Suppressor macrophage treated with lipopolysaccharide for 4 hours (primary cell): ENCODE measurements at regions not wholly inside any gene's neighbourhood (a gene's known extent, or its start where the extent isn't known, plus 50 kb on each side); places are given as distances from the start of the nearest gene placed in this dataset.

Source experiments
- DNase-seq: peaks from one replicate; pipeline ENCODE4 v3.0.0-alpha.2; 2020

GRCh38 chr1:209390764-209391163 lies 192.8 kb upstream of the CAMK1G start:
- DNase-seq = no peak

DNA sequence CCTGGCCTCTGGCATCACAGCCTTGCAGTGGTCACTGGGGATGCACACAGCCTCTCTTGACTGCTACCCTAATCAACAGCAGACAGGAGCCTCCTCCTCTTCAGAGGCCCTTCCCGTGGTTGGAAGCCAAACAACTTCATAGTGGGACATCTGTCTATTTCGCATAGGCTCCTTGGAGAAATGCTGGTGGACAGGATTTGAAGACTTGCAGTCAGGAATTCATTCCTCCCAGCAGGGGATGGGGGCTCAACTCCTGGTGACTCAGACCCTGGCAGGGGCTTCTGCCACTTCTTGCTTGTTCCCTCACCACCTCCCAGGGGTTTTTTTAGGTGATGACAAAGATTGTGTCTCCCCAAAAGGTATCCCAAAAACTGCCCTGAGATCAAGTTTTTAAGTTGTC lies 191.7 kb upstream of the CAMK1G start:
- DNase-seq = no peak

DNA sequence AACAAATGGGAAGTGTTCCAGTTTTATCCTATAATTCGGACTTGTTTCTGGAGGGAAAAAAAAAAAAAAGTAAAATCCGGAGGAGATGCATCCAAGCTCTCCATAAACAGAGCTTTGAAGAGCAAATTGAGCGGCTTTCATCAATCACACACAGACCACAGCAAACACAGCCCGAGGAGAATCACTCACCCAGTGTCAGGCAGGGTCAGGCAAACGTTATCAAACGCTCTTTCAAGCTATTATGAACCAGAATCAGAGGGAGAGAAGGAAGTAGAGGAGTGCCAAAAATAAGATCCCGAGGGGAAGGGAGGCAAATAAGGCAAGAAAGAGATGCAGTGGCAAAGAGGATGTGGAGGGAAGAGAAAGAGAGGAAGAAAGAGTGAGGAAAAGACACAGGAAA lies 188.3 kb upstream of the CAMK1G start:
- DNase-seq = no peak

GRCh38 chr1:209397371-209397770 lies 186.1 kb upstream of the CAMK1G start:
- peak; percentile 61 for DNase-seq

- DNase-seq = no peak
These were observed 185.6 kb upstream of the CAMK1G start for GRCh38 chr1:209397910-209398309.

GRCh38 chr1:209398313-209398991 lies 185.1 kb upstream of the CAMK1G start:
- peak; percentile 79 for DNase-seq

GRCh38 chr1:209399800-209400199 lies 183.7 kb upstream of the CAMK1G start:
- no peak for DNase-seq

DNA sequence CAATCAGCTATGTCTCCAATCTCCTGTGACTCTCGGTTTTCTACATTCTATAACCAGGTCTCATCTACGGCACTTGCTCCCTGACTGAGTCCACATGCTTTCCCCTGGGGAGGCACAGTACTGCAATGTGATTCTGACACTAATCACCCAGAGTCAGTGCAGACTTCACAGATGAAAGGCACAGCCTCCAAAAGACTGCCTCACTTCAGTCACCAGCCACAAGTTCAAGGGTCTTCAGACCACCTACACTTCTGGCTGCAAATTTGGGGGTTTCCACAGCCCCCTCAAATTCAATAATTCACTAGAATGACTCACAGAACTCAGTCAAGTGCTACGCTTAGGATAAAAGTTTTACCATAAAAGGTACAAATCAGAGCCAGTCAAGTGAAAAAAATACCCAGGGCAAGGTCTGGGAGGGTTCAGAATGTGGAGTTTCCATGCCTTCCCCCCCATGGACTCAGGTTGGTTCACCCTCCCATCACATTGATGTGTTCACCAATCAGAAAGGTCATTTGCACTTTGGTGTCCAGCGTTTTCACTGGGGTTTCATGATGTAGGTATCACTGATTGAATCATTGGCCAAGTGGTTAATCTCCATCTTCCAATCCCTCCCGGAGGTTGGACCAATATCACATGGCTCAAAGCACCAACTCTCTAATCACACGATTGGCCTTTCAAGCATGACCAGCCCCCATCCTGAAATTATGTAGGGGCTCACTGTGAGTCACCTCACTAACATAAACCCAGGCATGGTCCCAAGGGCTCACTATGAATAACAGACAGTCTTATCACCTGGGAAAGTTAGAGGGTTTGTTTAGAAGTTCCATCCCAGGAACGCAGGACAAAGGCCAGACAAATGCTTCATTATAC lies 182.9 kb upstream of the CAMK1G start:
- DNase-seq = no peak

DNA sequence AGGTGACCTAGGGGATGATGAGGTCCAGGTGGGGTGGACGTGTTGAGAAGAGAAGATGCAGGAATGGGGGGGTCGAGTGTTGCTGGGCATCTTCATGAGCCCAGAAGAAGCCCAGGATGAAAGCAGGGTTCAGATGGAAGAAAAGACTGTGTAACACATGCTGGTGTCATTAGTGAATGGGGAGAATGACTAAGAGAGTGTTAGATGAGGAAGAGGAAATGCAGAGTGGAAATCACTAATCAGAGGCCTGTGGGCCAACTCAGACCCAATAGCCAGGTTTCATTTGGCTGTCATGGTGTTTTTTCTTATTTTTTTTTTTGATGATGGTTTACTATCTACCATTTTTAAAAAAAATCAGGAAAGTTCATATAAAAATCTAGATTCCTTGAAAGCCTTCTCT lies 180.8 kb upstream of the CAMK1G start:
- peak; percentile 65 for DNase-seq

GRCh38 chr1:209403921-209404320 lies 179.6 kb upstream of the CAMK1G start:
- no peak for DNase-seq

- DNase-seq = no peak
These were observed 178.9 kb upstream of the CAMK1G start for GRCh38 chr1:209404577-209404976.

- DNase-seq = peak; percentile 29
These were observed 178.2 kb upstream of the CAMK1G start for GRCh38 chr1:209405183-209405814.

- peak; percentile 16 for DNase-seq
These were observed 177.3 kb upstream of the CAMK1G start for GRCh38 chr1:209406168-209406567.

DNA sequence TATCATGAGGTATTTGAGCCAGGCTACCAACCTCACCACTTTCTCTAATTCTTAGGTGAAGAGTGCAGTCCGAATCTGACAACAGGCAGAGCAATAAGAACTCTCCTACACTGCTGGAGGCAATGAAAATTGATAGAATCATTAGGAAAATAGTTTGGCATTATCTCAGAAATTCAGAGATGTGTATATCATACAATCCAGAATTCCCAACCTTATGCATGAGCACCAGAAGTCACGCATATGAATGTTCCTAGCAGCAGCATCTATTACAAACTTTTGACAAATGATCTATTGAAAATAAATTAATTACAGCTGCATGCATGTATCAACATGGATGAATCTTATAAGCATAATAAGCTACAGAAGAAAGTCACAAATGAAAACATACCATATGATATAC lies 176.9 kb upstream of the CAMK1G start:
- DNase-seq = no peak

DNA sequence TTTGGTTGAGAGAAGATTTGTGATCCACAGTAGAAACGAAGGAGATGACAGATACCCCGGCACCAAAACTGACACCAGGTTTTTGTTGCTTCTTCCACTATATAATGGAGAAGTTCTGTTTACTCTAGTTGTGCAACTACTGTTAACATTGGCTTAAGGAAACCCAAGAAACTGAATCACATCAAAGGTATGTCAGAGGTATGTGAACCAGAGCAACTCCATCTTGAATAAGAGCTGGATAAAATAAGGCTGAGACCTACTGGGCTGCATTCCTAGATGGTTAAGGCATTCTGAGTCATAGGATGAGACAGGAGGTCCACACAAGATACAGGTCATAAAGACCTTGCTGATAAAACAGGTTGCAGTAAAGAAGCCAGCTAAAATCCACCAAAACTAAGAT lies 173.7 kb upstream of the CAMK1G start:
- DNase-seq = peak; percentile 17

DNA sequence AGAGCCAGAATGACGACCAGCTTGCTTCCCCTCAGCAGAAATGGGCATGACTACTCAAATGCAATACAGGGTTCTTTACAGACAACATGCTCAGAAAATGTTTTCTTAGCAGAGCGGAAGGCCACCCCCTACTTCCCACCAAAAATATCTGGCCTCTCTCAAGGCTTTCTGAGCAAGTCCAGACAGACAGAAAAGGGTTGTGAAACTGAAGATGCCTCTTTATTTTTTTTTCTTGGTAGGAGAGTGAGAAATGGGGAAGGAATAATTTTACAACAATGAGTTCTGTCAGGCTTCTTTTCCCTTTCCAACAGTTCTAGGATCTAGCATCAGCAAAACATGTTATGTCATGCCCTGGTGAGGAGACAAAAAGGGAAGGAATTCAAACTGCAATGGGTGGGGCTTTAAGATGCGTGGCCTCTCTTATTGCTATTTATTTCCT lies 172.0 kb upstream of the CAMK1G start:
- peak; percentile 84 for DNase-seq

- DNase-seq = no peak
These were observed 171.5 kb upstream of the CAMK1G start for GRCh38 chr1:209412036-209412435.

GRCh38 chr1:209412566-209412965 lies 170.9 kb upstream of the CAMK1G start:
- DNase-seq = no peak

GRCh38 chr1:209413062-209413461 lies 170.5 kb upstream of the CAMK1G start:
- no peak for DNase-seq

GRCh38 chr1:209414803-209415329 lies 168.6 kb upstream of the CAMK1G start:
- DNase-seq = no peak

DNA sequence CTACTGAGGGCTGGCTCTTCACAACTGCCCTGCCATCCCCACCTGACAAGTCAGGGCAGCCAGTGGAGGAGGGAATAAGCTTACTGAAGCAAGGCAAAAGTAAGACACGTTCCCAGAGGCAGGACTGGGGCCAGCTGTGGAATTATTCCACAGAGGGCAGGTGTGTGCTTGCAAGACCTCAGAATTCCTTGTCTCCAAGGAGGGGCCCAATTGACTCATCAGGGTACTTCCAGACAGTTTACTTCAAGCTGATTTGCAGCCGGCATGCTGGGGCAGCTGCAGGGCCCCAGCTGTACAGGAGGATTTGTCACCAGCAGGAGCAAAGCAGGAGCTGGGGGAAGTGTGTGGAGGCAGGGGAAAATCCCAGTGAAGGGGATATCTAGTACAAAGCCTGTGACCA lies 167.5 kb upstream of the CAMK1G start:
- DNase-seq = peak; percentile 22

DNA sequence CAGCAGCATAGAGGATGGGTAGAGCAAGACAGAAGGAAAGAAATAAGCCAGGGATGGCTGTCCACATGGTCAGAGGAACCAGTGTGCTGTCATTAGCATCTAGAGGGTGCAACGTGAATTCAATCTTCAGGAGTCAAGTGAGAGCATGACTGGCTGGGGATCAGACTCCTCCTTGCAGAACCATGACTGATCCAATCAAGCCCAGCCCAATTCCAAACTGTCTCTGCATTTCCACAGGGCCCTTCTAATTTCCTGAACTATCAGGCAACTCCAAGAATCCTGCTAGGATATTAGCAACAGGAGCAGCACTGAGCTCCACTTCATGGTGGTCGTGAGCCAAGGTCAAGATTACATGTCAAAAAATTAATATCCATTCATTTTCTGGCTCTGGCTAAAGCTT lies 166.8 kb upstream of the CAMK1G start:
- DNase-seq = no peak

- no peak for DNase-seq
These were observed 165.8 kb upstream of the CAMK1G start for GRCh38 chr1:209417761-209418160.

- DNase-seq = no peak
These were observed 163.2 kb upstream of the CAMK1G start for GRCh38 chr1:209420276-209420675.
